Medulla oblongata (tissue), 1 donor: ENCODE measurements at regions not wholly inside any gene's neighbourhood (a gene's known extent, or its start where the extent isn't known, plus 50 kb on each side); places are given as distances from the start of the nearest gene placed in this dataset.
"Not testable (repeated sequence)": the region's sequence is repeated elsewhere in the genome, so short reads cannot be mapped to it uniquely, and the experiment has no call there.

ENCODE experiments used
- DNase-seq: peaks from one replicate; pipeline ENCODE4 v3.0.0-alpha.2; 2015; ENCODE audit errors: extremely low spot score

GRCh38 chr20:29320216-29320949 lies 1937.1 kb upstream of the DEFB115 start:
- DNase-seq = not testable (repeated sequence)

GRCh38 chr20:29323631-29324515 lies 1933.6 kb upstream of the DEFB115 start:
- not testable (repeated sequence) for DNase-seq

GRCh38 chr20:29324516-29325303 lies 1932.8 kb upstream of the DEFB115 start:
- not testable (repeated sequence) for DNase-seq

- DNase-seq = no peak
Measured at GRCh38 chr20:29325304-29325640, 1932.2 kb upstream of the DEFB115 start.

- DNase-seq = not testable (repeated sequence)
Measured at GRCh38 chr20:29325781-29326180, 1931.7 kb upstream of the DEFB115 start.

- no peak for DNase-seq
Measured at GRCh38 chr20:29326376-29327070, 1930.9 kb upstream of the DEFB115 start.

GRCh38 chr20:29327600-29328420 lies 1929.7 kb upstream of the DEFB115 start:
- not testable (repeated sequence) for DNase-seq

- DNase-seq = not testable (repeated sequence)
Measured at GRCh38 chr20:29330429-29331115, 1926.9 kb upstream of the DEFB115 start.

GRCh38 chr20:29349836-29350235 lies 1907.6 kb upstream of the DEFB115 start:
- no peak for DNase-seq

- DNase-seq = not testable (repeated sequence)
Measured at GRCh38 chr20:29375937-29376336, 1881.5 kb upstream of the DEFB115 start.

GRCh38 chr20:29392853-29393252 lies 1864.6 kb upstream of the DEFB115 start:
- not testable (repeated sequence) for DNase-seq

GRCh38 chr20:29408034-29408695 lies 1849.3 kb upstream of the DEFB115 start:
- DNase-seq = no peak

- not testable (repeated sequence) for DNase-seq
Measured at GRCh38 chr20:29408707-29409106, 1848.8 kb upstream of the DEFB115 start.

GRCh38 chr20:29409160-29409689 lies 1848.2 kb upstream of the DEFB115 start:
- not testable (repeated sequence) for DNase-seq

- DNase-seq = no peak
Measured at GRCh38 chr20:29409833-29410805, 1847.3 kb upstream of the DEFB115 start.

GRCh38 chr20:29410806-29411457 lies 1846.5 kb upstream of the DEFB115 start:
- no peak for DNase-seq

- DNase-seq = not testable (repeated sequence)
Measured at GRCh38 chr20:29411458-29411820, 1846.0 kb upstream of the DEFB115 start.
